ENCODE measurements at regions not wholly inside any gene's neighbourhood (a gene's known extent, or its start where the extent isn't known, plus 50 kb on each side); places are given as distances from the start of the nearest gene placed in this dataset.

GRCh38 chr18:46295416-46295815, 191.2 kb downstream of the HAUS1 start:
- no peak for DNase-seq (ENCODE audit: low spot score)

GRCh38 chr18:46296656-46297055, 192.5 kb downstream of the HAUS1 start:
- DNase-seq (ENCODE audit: low spot score), result no peak

- DNase-seq (ENCODE audit: low spot score), result no peak
These were observed 192.9 kb downstream of the HAUS1 start for GRCh38 chr18:46297124-46297523.

- DNase-seq (ENCODE audit: low spot score), result no peak
These were observed 193.4 kb downstream of the HAUS1 start for GRCh38 chr18:46297621-46298020.

- DNase-seq (ENCODE audit: low spot score), result no peak
These were observed 194.3 kb downstream of the HAUS1 start for GRCh38 chr18:46298511-46298910.

- DNase-seq (ENCODE audit: low spot score), result no peak
These were observed 195.4 kb downstream of the HAUS1 start for GRCh38 chr18:46299465-46300008.

- no peak for DNase-seq (ENCODE audit: low spot score)
These were observed 196.9 kb downstream of the HAUS1 start for GRCh38 chr18:46301081-46301480.

GRCh38 chr18:46301571-46301970, 197.4 kb downstream of the HAUS1 start:
- no peak for DNase-seq (ENCODE audit: low spot score)

GRCh38 chr18:46302528-46303485, 198.6 kb downstream of the HAUS1 start:
- DNase-seq (ENCODE audit: low spot score), result no peak

- DNase-seq (ENCODE audit: low spot score), result no peak
These were observed 206.1 kb downstream of the HAUS1 start for GRCh38 chr18:46310258-46310657.

- DNase-seq (ENCODE audit: low spot score), result no peak
These were observed 206.6 kb downstream of the HAUS1 start for GRCh38 chr18:46310675-46311345.

GRCh38 chr18:46311491-46311890, 207.3 kb downstream of the HAUS1 start:
- DNase-seq (ENCODE audit: low spot score), result no peak

GRCh38 chr18:46312221-46312620, 208.0 kb downstream of the HAUS1 start:
- DNase-seq (ENCODE audit: low spot score), result no peak

GRCh38 chr18:46313521-46313920, 209.3 kb downstream of the HAUS1 start:
- DNase-seq (ENCODE audit: low spot score), result no peak

GRCh38 chr18:46314011-46314410, 209.8 kb downstream of the HAUS1 start:
- DNase-seq (ENCODE audit: low spot score), result no peak

- DNase-seq (ENCODE audit: low spot score), result no peak
These were observed 211.0 kb downstream of the HAUS1 start for GRCh38 chr18:46315161-46315560.

- DNase-seq (ENCODE audit: low spot score), result no peak
These were observed 214.2 kb downstream of the HAUS1 start for GRCh38 chr18:46318356-46318755.

GRCh38 chr18:46319783-46320182, 215.6 kb downstream of the HAUS1 start:
- no peak for DNase-seq (ENCODE audit: low spot score)

GRCh38 chr18:46320297-46320696, 216.1 kb downstream of the HAUS1 start:
- DNase-seq (ENCODE audit: low spot score), result no peak

- DNase-seq (ENCODE audit: low spot score), result no peak
These were observed 216.9 kb downstream of the HAUS1 start for GRCh38 chr18:46320928-46321711.

- no peak for DNase-seq (ENCODE audit: low spot score)
These were observed 217.8 kb downstream of the HAUS1 start for GRCh38 chr18:46321955-46322354.

- DNase-seq (ENCODE audit: low spot score), result no peak
These were observed 218.3 kb downstream of the HAUS1 start for GRCh38 chr18:46322411-46322891.
